GM19023 (cell line): ENCODE measurements at regions not wholly inside any gene's neighbourhood (a gene's known extent, or its start where the extent isn't known, plus 50 kb on each side); places are given as distances from the start of the nearest gene placed in this dataset.

Source experiments
- ATAC-seq: cut with Tn5 transposase; IDR thresholded peaks from one replicate; pipeline ENCODE4 v1.9.1; 2021; ENCODE audit warnings: mild to moderate bottlenecking, moderate library complexity; ENCODE audit not compliant: unreplicated experiment

DNA sequence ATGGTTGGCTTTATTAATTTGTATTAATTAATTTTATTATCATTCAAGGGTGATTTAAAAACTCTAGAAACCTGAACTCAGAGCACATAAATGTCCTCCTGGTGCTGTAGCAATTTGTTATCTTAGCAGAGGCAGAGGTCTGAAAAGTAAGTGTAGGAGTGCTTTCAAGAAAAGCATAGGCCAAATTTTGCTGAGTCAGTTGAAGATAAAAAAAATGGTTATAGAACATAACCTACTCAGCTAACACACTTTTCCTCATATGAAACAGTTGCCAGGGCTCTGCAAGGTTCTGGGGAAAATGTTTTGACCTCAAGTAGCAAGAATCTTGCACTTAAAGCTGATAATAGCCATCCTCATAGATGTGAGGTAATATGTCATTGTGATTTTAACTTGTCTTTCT is 53.5 kb upstream of the CHODL start:
- ATAC-seq = no peak

DNA sequence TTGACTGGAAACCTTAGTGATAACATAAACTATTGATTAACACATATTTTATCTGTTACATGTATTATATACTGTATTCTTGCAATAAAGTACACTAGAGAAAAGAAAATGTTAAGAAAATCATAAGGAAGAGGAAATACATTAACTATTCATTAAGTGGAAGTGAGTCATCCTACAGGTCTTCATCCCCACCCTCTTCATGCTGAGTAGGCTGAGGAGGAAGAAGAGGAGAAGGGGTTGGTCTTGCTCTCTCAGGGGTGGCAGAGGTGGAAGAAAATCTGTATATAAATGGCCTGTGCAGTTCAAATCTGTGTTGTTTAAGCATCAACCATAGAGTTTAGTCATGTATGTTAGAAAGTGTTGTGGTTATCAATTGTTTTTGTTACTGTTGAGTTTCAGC is 66.1 kb upstream of the CHODL start:
- no peak for ATAC-seq

DNA sequence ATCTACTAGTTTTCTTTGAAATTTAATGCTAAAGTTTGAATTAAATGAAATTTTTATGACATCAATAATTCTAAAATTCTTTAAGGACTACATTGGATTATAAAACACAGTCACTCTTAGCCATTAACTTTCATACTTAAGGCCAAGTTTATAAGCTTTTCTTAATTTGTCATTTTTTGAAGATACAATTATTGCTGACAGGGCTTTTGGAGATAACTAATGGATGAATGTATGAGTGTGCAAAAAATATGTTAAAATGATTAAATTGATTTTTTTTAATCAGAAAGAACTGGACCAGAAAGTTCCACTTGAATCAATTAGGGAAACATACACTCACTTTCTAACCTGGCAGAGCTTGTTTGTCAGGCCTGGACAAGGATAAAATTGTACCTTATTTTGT is 70.3 kb upstream of the CHODL start:
- ATAC-seq = no peak

DNA sequence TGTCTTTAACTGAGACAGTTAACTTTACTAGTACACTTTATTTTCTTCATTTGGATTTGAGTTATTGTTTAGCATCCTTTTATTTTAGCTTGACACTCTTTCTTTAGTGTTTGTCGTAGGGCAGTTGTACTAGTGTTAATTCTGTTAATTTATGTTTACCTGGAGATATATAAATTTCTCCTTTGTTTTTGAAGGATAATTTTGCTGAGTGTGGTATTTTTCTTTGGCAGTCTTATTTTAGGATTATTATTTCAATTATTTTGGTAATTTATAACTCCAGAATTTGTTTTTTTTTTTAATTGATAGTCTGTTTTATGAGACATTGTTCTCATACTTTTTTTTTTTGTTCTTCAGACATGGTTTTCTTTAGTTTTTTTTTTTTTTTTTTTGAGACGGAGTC is 73.8 kb upstream of the CHODL start:
- ATAC-seq = no peak

DNA sequence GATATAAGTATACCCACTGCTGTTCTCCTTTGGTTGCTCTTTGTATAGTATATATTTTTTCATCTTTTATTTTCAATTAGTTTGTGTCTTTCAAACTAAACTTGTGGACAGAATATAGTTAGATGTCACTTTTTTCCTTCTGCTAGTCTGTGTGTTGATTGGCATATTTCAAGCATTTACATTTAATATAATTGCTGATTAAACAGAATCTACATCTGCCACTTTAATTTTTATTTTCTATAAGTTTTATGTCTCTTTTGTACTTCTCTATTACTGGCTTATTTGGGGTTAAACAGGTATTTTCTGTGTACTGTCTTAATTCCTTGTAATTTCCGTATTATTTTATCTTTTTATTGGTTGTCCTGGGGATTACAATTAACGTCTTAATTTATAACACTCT is 74.4 kb upstream of the CHODL start:
- ATAC-seq = no peak

DNA sequence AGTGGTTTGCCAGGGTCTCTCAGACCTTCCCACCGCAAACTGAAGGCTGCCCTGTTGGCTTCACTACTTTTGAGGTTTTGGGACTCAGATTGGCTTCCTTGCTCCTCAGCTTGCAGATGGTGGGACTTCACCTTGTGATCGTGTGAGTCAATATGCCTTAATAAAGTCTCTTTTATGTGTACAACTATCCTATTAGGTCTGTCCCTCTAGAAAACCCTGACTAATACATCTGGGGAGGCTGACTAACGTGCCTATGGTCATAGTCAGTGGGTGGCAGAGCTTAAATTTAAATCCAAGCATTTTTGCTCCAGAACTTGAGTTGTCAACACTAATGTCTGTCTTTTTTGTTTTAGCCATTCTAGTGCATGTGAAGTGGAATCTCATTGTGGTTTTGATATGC is 76.5 kb upstream of the CHODL start:
- ATAC-seq = no peak

DNA sequence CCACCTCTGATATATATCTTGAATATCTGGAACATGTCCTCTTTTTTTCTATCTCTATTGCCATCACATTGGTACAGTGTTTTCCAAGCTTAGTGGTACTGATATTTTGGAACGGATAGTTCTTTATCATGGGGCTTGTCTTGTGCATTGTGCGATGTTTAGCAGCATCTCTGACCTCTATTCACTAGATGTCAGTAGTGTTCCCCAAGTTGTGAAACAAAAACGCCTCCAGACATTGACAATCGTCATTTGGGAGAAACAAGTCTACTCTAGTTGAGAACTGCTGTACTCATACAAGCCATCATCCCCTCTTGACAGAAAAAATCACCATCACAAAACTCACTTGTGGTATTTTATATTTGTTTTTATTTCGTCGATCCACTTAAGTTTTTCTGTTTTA is 79.7 kb upstream of the CHODL start:
- ATAC-seq = no peak

DNA sequence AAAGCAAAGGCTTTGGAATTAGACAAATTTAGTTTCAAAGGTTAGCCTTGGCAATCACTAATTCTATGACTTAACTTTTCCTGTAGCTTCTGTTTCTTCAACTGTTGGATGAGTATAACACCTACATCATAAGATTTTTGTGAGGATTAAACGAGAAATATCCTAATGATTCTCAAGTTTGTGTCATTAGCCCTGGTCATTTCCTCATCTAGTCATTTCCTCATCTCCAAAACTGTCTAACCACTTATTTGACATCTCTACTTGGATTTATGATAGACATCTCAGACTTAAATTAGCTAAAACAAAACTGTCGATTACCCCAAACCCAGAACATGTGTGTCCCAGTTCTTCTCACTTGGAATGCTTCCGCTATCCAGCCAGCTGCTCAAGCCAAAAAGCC is 80.2 kb upstream of the CHODL start:
- no peak for ATAC-seq

DNA sequence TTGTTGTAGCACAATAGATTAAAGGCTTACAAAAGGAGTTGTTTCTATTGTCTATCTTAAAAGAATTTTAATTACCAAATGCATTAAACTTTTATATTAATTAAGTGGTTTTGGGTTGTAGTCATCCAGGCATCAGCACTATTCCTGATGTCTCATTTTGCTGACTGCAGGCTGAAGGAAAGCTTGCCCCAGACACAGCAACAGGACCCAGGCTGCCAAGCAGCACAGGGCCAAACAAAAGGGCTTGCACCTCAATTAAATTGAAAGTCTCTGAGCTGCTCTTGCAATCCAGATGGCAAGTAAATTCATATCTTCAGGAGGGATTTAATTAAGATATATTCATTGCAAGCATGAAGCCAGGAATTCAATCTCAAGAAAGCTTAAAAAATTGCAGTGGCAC is 80.7 kb upstream of the CHODL start:
- no peak for ATAC-seq

DNA sequence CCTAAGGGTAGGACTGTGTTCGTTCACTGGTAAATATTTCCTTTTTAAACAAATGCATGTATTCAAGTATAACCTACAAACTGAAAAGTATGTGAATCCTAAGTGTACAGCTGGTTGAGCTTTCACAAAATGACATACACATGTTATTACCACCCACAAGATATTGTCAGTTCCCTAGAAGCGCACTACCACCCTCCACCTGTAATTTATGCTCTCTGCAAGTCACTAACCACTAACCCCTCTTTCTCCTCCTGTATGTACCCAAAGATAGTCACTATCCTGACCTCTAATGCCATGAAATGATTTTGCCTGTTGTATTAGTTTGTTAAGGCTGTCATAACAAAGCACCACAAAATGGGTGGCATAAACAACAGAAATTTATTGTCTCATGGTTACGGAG is 82.8 kb upstream of the CHODL start:
- ATAC-seq = no peak

DNA sequence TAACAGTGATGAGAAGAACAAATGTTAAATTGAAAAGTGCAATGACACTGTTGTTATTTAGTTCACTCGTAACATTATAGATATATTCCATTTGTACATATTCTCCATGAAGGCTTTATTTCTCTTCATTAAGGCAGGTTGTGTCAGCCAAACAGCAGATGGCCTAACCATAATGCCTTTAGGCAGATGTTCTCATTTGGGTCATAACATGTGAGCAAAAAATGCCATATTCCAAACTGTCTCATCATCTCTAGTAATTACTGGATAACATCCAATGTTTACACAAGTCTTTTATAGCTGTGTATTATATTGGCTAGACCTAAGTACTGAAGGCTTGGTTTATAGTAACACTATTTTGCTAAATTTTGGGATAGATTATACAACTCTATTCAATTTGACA is 87.2 kb upstream of the CHODL start:
- no peak for ATAC-seq

DNA sequence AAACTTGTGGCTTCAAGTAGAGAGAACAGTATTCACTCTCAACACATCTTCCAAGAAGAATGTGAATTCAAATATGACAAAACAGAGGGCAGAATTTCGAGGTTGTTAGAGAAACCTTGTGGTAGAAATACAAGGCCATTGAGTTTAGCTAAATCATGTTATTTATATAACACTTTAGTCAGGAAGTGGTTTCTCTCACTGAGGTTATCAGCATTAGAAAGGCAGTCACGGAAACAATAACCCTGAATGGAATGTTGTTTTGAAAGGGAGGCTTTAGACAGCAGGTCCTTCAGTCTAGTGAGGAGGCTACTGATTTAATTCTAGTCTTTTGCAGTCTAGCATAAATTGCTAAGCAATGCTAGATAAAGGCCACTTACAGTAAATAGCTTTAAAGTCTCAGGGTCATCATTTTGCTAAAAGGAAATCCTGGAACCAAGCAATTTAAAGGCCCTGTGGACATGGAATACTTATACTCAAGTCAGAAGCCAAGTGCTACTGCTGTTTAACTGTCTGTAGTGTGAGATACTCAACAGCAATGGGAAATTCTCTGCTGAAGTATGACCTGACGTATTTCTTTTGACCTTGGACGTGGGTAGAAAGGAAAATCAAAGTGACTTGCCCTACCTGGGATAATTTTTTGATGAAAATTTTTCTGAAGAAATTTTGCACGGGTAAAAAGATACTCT is 89.0 kb upstream of the CHODL start:
- no peak for ATAC-seq

DNA sequence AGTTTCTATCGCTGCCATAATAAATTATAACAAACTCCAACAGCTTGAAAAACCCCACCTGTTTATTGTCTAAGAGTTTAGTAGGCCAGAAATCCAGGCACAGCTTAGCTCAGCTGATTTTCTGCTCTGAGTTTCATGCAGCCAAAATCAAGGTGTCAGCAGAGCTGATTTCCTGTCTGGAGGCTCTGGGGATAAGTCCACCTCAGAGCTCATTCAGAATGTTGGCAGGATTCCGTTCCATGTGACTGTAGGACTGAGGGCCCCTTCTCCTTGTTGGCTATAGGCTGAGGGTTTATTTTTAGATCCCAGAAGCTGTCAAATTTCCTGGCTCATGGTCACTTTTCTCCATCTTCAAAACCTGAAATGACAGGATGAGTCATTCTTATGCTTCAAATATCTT is 91.6 kb upstream of the CHODL start:
- no peak for ATAC-seq

DNA sequence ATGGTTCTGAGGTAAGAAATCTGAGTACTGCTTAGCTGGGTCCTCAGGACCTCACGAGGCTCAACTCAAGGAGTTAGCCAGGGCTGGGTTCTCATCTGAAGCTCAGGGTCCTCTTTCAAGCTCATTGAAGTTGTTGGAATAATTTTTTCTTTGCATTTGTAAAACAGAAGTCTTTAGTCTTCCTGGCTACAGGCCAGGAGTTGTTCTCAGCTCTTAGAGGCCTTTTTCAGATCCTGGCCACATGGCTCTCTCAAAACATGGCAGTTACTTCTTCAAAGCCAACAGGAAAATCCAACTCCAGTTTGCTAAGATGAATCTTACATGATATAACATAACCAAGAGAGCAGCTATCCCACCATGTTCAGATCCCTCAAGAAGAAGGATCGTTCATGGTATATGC is 92.3 kb upstream of the CHODL start:
- ATAC-seq = no peak

DNA sequence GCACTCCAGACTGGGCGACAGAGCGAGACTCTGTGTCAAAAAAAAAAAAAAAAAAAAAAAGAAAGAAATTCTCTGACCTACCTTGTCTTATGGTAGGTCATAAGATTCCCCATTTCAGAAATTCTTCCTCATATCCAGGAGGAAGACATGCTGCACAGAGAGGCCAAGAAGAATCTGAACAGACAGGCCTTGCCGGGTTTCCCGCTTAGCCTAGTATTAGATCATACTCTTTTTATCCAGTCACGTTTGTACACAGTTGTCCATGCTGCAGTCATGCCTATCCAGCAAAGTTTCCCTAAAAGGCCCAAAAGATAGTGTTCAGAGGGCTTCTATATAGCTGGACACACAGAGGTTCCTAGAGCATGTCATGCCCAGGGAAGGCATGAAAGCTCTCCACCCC is 93.6 kb upstream of the CHODL start:
- ATAC-seq = no peak

DNA sequence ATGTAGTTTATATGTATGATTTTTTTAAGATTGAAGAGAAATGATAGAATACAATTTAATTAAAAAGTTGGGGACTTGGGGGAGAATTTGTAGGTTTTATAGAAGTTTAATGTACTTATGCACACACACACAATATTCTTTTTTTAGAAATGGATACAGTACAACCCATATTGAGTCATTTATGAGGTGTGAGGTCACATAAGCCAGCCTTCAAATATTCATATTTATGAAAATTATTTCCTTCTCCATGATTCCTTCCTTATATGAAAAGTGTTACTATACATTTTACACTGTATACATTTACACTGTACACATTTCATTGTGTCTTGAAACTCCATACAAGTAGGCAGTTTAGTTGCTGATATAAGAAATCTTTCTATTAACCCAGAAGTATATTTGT is 96.2 kb upstream of the CHODL start:
- ATAC-seq = no peak

DNA sequence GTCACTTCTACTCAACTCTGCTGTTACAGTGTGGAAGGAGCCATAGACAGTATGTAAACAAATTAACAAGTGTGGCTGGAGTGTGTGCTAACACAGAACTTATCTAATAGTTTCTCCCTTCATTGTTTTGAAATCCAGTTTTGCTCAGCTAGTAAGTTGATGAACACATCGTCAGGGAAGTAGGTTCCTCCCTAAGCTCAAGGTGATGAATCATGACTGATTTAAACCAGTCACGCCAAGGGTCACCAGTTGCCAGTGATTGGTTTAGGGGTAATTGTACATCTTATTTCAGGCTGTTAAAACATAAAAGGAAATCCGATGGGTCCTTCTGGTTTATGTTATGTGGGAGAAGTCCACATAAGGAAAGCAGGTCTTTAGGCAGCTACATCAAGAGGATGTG is 97.0 kb upstream of the CHODL start:
- no peak for ATAC-seq

DNA sequence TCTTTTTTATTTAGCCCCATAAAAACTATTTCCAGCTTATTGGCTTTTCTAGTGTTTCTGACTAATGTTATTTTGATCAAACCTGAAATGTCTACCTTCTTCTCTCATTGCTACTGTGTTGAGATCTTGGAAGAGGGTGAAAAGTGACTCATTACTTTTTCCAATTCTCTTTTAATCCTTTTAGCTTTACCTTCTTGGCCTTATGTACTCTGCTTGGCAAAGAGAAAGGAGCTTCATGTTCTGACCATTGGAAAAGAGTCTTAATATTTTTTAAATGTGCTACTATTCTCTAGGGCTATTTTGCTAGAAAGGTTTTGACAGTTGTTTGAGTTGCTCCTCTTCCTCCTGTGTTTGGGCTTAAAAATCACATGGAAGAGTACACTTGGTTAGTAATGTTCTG is 97.8 kb upstream of the CHODL start:
- ATAC-seq = no peak

DNA sequence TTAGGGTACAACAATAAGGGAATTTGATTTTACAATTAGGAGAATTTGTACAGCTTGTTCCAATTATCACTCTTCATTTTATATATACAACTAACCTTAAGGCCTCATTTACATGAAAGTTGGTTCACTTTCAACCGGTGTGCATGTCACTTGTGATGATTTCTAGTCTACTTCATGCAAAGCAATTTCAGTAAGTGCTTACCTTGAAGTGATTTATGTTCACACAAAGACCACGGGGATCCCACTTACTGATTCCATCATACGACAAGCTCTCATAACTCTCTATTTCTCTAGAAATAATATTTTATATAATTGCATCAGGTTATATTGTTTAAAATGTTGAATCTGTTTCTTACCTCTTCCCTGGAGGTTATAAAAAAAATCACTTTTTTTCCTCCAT is 100.3 kb upstream of the CHODL start:
- no peak for ATAC-seq

DNA sequence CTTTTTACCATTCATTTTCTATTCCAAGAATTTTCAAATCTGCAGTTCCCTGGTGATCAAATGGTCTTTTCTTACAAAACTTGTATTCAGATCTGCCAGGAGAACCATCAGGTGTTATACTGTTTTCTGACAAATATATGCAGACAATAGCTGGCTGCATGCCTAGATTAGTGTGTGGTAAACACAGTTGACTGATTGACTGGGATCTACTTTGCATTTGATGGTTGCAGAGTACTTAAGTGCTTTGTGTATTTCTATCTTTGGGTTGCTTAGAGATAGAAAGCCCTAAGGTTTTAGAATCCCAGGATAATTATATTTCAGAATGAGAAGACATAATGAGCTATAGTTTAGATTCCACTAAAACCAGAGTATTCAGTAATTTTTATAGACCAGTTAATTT is 102.0 kb upstream of the CHODL start:
- ATAC-seq = no peak

DNA sequence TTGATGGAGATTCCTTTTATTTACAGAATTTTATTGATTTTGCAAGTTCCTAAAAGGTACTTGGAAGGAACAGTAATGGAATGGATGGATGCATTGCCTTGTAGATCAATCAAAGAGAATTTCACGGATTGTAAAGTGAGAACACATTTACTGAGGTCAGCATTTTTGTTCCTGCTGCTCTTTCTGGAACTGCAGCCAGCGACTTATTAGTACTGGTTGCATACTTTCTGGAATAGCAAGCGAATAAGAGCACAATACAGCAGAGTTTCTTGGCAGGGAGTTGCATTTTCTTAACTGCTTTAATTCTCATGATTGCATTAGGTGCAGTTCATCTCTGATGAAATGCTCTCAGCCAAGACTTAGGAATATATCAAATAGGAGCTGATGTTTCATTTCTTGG is 106.1 kb upstream of the CHODL start:
- no peak for ATAC-seq

DNA sequence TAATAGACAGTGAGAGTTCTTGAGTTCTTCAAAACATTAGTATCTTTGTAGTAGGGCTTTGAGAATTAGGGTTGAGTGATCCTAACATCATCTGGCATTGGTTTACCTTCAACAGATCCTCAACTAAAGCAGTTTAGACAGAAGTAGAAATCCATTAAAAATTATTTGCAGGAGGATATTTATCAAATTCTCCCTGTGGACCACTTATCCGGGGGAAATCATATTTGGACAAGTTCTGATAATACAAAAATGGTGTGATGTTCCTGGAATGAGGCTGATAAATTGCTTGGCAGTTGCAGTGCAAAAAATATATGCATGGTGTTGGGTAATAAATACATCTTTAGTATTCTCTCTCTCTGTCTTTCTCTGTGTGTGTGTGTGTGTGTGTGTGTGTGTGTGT is 115.1 kb upstream of the CHODL start:
- ATAC-seq = no peak

DNA sequence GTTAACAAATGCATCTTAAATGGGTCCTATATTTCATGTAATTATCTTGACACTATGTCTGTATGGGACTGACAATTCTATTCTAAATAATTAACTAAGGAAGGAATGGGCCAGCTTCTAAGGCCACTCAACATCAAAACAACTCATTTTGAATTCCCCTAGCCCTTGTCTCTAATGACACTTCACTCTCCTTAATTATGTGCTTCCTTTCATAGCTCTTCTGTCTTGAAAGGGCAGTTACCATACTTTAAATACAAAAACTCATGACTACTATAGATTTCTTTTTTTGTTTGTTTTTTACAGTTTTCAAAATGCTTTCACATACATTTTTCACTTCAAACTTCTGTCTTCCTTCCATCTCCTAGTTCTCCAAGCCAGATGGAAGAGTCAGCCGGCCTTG is 126.1 kb upstream of the CHODL start:
- ATAC-seq = no peak

DNA sequence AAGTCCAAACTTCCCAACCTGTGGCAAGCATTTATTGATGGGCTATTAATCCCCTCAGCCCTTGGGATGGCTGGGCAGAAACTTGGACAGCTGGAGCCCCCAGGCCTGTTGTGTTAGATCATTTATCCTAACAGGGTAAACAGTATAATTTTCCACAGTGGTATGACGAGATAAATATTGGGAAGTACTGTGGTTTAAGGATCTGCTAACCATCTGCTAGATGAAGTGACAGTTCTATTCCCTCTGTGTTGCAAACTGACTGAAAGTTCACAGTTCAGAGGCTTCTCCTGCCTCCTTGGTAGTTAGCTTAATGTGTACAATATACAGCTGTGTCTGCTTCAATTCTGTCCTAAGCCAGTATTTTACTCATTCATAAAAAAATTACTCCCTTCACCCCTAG is 127.5 kb upstream of the CHODL start:
- no peak for ATAC-seq
